HepG2 (cell line): ENCODE measurements at regions not wholly inside any gene's neighbourhood (a gene's known extent, or its start where the extent isn't known, plus 50 kb on each side); places are given as distances from the start of the nearest gene placed in this dataset.
A peak's percentile ranks its signal among the peaks of the same experiment; 100 is the strongest.

Source experiments
- ATAC-seq: fragments of 200-7000 bp; cut with Tn5 transposase; 3 replicates; pipeline ENCODE4 v1.9.1; 2020; ENCODE audit warnings: mild to moderate bottlenecking, moderate library complexity
- BruUV-seq: library from RNA; stranded (reverse); fragments of 400-500 nt; replicated peaks from 2 replicates; lab custom pipeline; 2021; lab: Mats Ljungman, UMichigan
- CTCF ChIA-PET: fragments of 300-600 bp; formaldehyde crosslinking; extraction: SDS; loops from one replicate; lab custom pipeline; 2021; ENCODE audit warnings: low total read pairs, inconsistent platforms, low intra/inter-chr PET ratio; lab: Yijun Ruan, JAX
- POLR2A ChIA-PET: fragments of 350-600 bp; sonication (Branson Sonifier 250); formaldehyde crosslinking; loops from one replicate; lab custom pipeline; 2020; ENCODE audit warnings: antibody characterized with exemption, inconsistent platforms; lab: Yijun Ruan, JAX
- DNase-seq: peaks from one replicate; pipeline ENCODE4 v3.0.0-alpha.2; 2015; ENCODE audit warnings: low spot score
- FAIRE-seq: peaks from 3 replicates; lab custom pipeline; 2011; peaks lifted over from hg19 to GRCh38; lab: Jason Lieb, UNC
- H2AFZ ChIP-seq: one replicate; pipeline ENCODE4 v1.6.1; 2011; ENCODE audit warnings: low read length, inconsistent platforms
- H3K27ac ChIP-seq: fragments of 300-600 bp; 3 replicates; pipeline ENCODE4 v1.8.0; 2011; ENCODE audit warnings: mixed run types, mild to moderate bottlenecking, mixed read lengths, low read length, inconsistent platforms; ENCODE audit not compliant: insufficient read depth; ENCODE audit errors: extremely low read length
- H3K27me3 ChIP-seq, 2 experiments: fragments of 200-600 bp in 1 of 2; 2 replicates in 1 of 2; 3 replicates in 1 of 2; pipeline versions ENCODE4 v1.6.0 to v1.8.0; 2011; ENCODE audit warnings: low read length in 2 of 2, mild to moderate bottlenecking in 2 of 2, moderate library complexity in 2 of 2, inconsistent platforms in 1 of 2; ENCODE audit not compliant: insufficient read depth in 2 of 2, control insufficient read depth in 1 of 2
- H3K36me3 ChIP-seq, 2 experiments: fragments of 200-600 bp in 1 of 2; replicated peaks in 1 of 2; 2 replicates in 1 of 2; 3 replicates in 1 of 2; pipeline versions ENCODE4 v1.5.1 to v1.8.0; 2011; ENCODE audit warnings: low read length in 2 of 2, inconsistent platforms in 1 of 2; ENCODE audit not compliant: insufficient read depth in 2 of 2, control insufficient read depth in 1 of 2
- H3K4me1 ChIP-seq: 2 replicates; pipeline ENCODE4 v1.5.1; 2012; ENCODE audit warnings: low read length, inconsistent platforms; ENCODE audit not compliant: insufficient read depth
- H3K4me2 ChIP-seq: 2 replicates; pipeline ENCODE4 v1.6.0; 2011; ENCODE audit warnings: low read depth, low read length, inconsistent platforms
- H3K4me3 ChIP-seq, 3 experiments: fragments of 200-600 bp in 1 of 3; sonication (generic), shearing (Covaris generic) in 1 of 3; replicated peaks in 1 of 3; 2 replicates each; pipeline ENCODE4 v1.5.1; 2011 to 2016; ENCODE audit warnings: low read length in 3 of 3, inconsistent platforms in 2 of 3, low read depth in 2 of 3, mild to moderate bottlenecking in 2 of 3, control low read depth in 1 of 3, mixed read lengths in 1 of 3; ENCODE audit not compliant: insufficient read depth in 1 of 3
- H3K79me2 ChIP-seq: one replicate; pipeline ENCODE4 v1.6.1; 2011; ENCODE audit warnings: low read length, inconsistent platforms; ENCODE audit not compliant: insufficient read depth
- H3K9ac ChIP-seq: 2 replicates; pipeline ENCODE4 v1.6.0; 2011; ENCODE audit warnings: mild to moderate bottlenecking, low read depth, low read length, inconsistent platforms; ENCODE audit not compliant: insufficient read depth
- H3K9me3 ChIP-seq: 2 replicates; pipeline ENCODE4 v1.5.1; 2012; ENCODE audit warnings: mild to moderate bottlenecking, low read length
- H4K20me1 ChIP-seq: 2 replicates; pipeline ENCODE4 v1.6.0; 2011; ENCODE audit warnings: inconsistent platforms, mild to moderate bottlenecking, low read length, moderate library complexity; ENCODE audit not compliant: insufficient read depth
- GABPA ChIP-seq, 2 experiments: IDR thresholded peaks; 2 replicates each; pipeline ENCODE4 v1.6.1; 2011 to 2016; ENCODE audit warnings: low read depth in 2 of 2, low read length in 1 of 2, missing biosample characterization in 1 of 2, missing genetic modification characterization in 1 of 2
- GABPB1 ChIP-seq: IDR thresholded peaks from 2 replicates; pipeline ENCODE4 v1.6.1; 2016; ENCODE audit warnings: mild to moderate bottlenecking, missing genetic modification reagents, moderate library complexity, missing compliant biosample characterization
- ISL2 ChIP-seq: sonication (generic); formaldehyde crosslinking; IDR thresholded peaks from 2 replicates; pipeline ENCODE4 v1.5.0; 2020; ENCODE audit warnings: missing genetic modification reagents
- POLR2AphosphoS2 ChIP-seq: IDR thresholded peaks from 2 replicates; pipeline ENCODE4 v1.6.1; 2011; ENCODE audit warnings: low read depth, low read length, improper control_type of control experiment
- SATB2 ChIP-seq: sonication (generic); formaldehyde crosslinking; IDR thresholded peaks from 2 replicates; pipeline ENCODE4 v1.5.0; 2020; ENCODE audit warnings: missing genetic modification reagents
- ZFYVE20 ChIP-seq: sonication (generic); formaldehyde crosslinking; IDR thresholded peaks from 2 replicates; pipeline ENCODE4 v1.8.0; 2023; ENCODE audit warnings: low read depth, mild to moderate bottlenecking, moderate library complexity, missing genetic modification reagents, borderline replicate concordance
- ZSCAN9 ChIP-seq: IDR thresholded peaks from 2 replicates; pipeline ENCODE4 v1.6.1; 2016; ENCODE audit warnings: borderline replicate concordance
- WGBS: methylation state at CpG from one replicate; pipeline ENCODE4 v1.1.6; 2017; ENCODE audit warnings: low lambda C conversion rate; 5-methylcytosine and 5-hydroxymethylcytosine counted together
- in situ Hi-C: cut with HindIII; loops from 2 replicates; pipeline ENCODE4 v1.10.0; 2017; ENCODE audit warnings: low pct_unique_long_range_greater_than_20kb; ENCODE audit not compliant: extremely low pct_ligation_motif_present
- intact Hi-C: fragments of 100-400 bp; cut with micrococcal nuclease; formaldehyde crosslinking; loops from one replicate; pipeline ENCODE4 v1.10.0; 2022; ENCODE audit not compliant: unreplicated experiment
- TF ChIP-seq, protein P1 (sequence below): IDR thresholded peaks from 2 replicates; pipeline ENCODE4 v1.6.1; 2012; ENCODE audit warnings: low read depth, low read length, improper control_type of control experiment
- TF ChIP-seq, protein P2 (sequence below), 2 experiments: IDR thresholded peaks; 2 replicates each; pipeline ENCODE4 v1.6.1; 2011 to 2012; ENCODE audit warnings: low read length in 2 of 2, borderline replicate concordance in 1 of 2, low read depth in 1 of 2, mild to moderate bottlenecking in 1 of 2, moderate library complexity in 1 of 2
- TF ChIP-seq, protein P3 (sequence below): IDR thresholded peaks from 2 replicates; pipeline ENCODE4 v1.6.1; 2016

- H3K36me3 ChIP-seq: no peaks in the 10 kb centered on the region
- in situ Hi-C loops: no loop called here
- FAIRE-seq (no peak), DNase-seq (no peak)
- no peak overlapping the region for H3K27ac ChIP-seq
- no peak overlapping the region for H3K4me2 ChIP-seq
- H2AFZ ChIP-seq: no peak overlapping the region
- WGBS: 60% methylated on average over 2 of the region's 20 CpGs
- H3K9ac ChIP-seq: no peak overlapping the region
- no TSS peak for BruUV-seq
- no peaks in the 10 kb centered on the region for H3K4me1 ChIP-seq
- no peaks in the 10 kb centered on the region for H3K27me3 ChIP-seq
- intact Hi-C loops: no loop called here
- H4K20me1 ChIP-seq: no peaks in the 10 kb centered on the region
- H3K79me2 ChIP-seq: no peaks in the 10 kb centered on the region
- H3K9me3 ChIP-seq: no peaks in the 10 kb centered on the region
- CTCF ChIA-PET: no interaction called here
- H3K4me3 ChIP-seq: no peak overlapping the region
- TF ChIP-seq, protein P1, sequence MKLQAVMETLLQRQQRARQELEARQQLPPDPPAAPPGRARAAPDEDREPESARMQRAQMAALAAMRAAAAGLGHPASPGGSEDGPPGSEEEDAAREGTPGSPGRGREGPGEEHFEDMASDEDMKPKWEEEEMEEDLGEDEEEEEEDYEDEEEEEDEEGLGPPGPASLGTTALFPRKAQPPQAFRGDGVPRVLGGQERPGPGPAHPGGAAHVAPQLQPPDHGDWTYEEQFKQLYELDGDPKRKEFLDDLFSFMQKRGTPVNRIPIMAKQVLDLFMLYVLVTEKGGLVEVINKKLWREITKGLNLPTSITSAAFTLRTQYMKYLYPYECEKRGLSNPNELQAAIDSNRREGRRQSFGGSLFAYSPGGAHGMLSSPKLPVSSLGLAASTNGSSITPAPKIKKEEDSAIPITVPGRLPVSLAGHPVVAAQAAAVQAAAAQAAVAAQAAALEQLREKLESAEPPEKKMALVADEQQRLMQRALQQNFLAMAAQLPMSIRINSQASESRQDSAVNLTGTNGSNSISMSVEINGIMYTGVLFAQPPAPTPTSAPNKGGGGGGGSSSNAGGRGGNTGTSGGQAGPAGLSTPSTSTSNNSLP: no peak
- TF ChIP-seq ZFYVE20 (CRISPR knock-in tag) (no peak), SATB2 (CRISPR knock-in tag) (no peak), POLR2AphosphoS2 (no peak), ISL2 (no peak), GABPA (IDR thresholded peaks at IDR 0.05; ENCODE audit: low read depth, low read length) (no peak), GABPA (CRISPR knock-in tag; IDR thresholded peaks at IDR 0.05; ENCODE audit: low read depth) (0 out of 2 replicates have a peak, but pooled peaks have one; percentile 14), GABPB1 (CRISPR knock-in tag) (peak; percentile 34; the same call in 1 of the 2 replicates), ZSCAN9 (CRISPR knock-in tag) (no peak)
- TF ChIP-seq, protein P2, sequence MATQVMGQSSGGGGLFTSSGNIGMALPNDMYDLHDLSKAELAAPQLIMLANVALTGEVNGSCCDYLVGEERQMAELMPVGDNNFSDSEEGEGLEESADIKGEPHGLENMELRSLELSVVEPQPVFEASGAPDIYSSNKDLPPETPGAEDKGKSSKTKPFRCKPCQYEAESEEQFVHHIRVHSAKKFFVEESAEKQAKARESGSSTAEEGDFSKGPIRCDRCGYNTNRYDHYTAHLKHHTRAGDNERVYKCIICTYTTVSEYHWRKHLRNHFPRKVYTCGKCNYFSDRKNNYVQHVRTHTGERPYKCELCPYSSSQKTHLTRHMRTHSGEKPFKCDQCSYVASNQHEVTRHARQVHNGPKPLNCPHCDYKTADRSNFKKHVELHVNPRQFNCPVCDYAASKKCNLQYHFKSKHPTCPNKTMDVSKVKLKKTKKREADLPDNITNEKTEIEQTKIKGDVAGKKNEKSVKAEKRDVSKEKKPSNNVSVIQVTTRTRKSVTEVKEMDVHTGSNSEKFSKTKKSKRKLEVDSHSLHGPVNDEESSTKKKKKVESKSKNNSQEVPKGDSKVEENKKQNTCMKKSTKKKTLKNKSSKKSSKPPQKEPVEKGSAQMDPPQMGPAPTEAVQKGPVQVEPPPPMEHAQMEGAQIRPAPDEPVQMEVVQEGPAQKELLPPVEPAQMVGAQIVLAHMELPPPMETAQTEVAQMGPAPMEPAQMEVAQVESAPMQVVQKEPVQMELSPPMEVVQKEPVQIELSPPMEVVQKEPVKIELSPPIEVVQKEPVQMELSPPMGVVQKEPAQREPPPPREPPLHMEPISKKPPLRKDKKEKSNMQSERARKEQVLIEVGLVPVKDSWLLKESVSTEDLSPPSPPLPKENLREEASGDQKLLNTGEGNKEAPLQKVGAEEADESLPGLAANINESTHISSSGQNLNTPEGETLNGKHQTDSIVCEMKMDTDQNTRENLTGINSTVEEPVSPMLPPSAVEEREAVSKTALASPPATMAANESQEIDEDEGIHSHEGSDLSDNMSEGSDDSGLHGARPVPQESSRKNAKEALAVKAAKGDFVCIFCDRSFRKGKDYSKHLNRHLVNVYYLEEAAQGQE (IDR thresholded peaks at IDR 0.05; ENCODE audit: borderline replicate concordance in 1 of 2, low read depth in 1 of 2, low read length in 2 of 2): no peak
- TF ChIP-seq, protein P3, sequence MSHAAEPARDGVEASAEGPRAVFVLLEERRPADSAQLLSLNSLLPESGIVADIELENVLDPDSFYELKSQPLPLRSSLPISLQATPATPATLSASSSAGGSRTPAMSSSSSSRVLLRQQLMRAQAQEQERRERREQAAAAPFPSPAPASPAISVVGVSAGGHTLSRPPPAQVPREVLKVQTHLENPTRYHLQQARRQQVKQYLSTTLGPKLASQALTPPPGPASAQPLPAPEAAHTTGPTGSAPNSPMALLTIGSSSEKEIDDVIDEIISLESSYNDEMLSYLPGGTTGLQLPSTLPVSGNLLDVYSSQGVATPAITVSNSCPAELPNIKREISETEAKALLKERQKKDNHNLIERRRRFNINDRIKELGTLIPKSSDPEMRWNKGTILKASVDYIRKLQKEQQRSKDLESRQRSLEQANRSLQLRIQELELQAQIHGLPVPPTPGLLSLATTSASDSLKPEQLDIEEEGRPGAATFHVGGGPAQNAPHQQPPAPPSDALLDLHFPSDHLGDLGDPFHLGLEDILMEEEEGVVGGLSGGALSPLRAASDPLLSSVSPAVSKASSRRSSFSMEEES (CRISPR knock-in tag): no peak
- TF ChIP-seq, all 625 proteins: peak for 2
- POLR2A ChIA-PET: no interaction called here
- peak; percentile 45; the same call in 2 of the 3 replicates for ATAC-seq
These were observed 661.5 kb upstream of the NUDT12 start for GRCh38 chr5:104223885-104224773.
